Inflammatory macrophage treated with lipopolysaccharide for 1 hour (primary cell): ENCODE measurements at regions not wholly inside any gene's neighbourhood (a gene's known extent, or its start where the extent isn't known, plus 50 kb on each side); places are given as distances from the start of the nearest gene placed in this dataset.
"Not testable (repeated sequence)": the region's sequence is repeated elsewhere in the genome, so short reads cannot be mapped to it uniquely, and the experiment has no call there.

ENCODE experiments used
- DNase-seq, 2 donors: peaks; one replicate each; pipeline ENCODE4 v3.0.0-alpha.2; 2020 to 2022

DNA sequence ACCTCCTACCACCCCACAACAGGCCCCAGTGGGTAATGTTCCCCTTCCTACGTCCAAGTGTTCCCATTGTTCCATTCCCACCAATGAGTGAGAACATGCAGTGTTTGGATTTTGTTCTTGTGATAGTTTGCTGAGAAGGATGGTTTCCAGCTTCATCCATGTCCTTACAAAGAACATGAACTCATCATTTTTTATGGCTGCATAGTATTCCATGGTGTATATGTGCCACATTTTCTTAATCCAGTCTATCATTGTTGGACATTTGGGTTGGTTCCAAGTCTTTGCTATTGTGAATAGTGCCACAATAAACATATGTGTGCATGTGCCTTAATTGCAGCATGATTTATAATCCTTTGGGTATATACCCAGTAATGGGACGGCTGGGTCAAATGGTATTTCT is 81.6 kb downstream of the P2RY10 start:
- not testable (repeated sequence) for DNase-seq

DNA sequence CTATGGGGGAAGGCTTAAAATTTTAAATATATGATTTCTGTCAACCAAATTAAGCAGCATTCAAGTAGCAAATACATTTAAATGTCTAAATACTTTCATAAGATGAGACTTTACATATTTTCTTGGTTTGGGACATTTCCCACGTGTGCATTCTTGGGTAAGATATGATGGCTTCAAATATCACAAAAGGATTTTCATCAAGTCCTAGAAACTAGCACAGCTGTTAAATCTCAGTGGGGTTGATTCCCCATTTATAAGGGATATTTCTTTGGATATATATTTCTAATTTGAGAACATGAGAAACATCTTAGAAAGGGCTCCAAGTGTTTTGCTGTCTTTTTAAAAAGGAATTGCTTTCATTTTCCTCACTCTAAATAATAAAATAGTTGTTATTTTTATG is 90.2 kb downstream of the P2RY10 start:
- no peak for DNase-seq

DNA sequence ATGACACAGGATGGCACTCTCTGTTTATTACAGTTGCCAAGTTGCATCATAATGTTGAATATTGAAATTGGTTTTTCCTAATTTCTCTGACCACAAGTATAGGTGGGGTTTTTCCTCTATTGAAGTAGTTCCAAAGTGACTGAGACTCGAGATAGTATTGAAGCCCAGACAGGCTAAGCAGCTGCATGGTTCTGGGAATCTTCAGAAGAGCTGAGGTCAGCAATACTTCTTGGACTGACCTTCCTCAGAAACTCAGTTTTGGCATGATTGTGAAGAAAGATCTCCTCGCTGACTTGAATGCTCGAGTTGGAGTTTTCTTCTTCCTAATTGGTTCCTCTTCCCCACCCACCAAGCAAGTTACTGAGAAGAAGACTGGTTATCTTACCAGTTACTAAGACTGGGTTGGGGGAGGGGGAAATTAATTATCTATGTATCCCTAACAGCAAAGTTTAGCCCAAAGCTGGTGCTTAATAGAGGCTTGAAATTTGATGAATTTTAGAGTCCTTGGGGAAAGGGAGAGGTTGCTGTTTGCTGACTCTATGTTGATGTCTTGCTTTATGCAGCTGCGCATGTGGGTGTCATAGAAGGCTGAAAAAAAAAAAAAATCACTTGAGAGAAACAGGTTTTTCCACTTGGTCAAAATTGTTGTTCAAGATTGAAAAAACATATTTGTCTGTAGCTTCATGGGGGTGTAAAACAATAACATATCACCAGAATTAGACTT is 91.1 kb downstream of the P2RY10 start:
- peak; percentile 15 to 65 for DNase-seq

DNA sequence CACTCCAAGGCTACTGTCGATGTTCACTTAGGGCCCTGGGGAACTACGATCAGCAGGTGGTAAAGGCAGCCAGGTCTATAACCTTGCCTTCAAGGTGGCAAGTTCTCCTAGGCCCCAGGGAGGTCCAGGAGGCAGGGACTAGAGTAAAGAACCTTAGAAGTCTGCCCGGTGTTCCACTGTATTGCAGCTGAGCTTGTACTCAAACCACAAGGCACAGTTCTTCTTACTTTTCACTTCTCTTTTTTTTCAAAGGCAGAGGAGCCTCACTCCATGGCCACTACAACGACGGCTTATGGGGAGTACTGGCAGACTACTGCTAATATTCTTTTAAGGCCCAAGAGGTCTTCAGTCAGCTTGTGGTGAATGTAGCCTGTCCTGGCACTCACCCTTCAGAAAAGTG is 78.8 kb upstream of the GPR174 start:
- DNase-seq, result peak in 1 of 2 donors; percentile 6

- no peak for DNase-seq
Observed at GRCh38 chrX:79078114-79078513, 66.4 kb upstream of the GPR174 start.

DNA sequence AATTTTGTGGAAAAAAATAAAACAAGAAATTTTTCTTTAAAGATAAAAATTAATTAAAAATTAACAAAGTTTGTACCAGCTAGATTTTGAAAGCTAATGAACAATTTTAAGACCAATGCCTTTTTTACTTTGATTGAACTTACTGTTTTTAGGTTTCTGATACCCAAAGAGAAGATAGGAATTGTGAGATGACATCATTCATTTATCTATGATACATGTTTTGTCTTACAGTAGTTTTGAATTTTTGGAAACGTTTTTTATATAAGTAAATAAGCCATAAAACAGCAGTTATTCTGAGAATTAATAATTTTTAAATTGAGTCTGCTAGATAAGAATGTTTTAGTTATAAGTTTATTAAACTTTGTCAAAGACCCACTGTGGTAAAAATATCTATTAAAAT is 65.0 kb upstream of the GPR174 start:
- DNase-seq, result no peak

GRCh38 chrX:79080141-79080540 is 64.3 kb upstream of the GPR174 start:
- no peak for DNase-seq

DNA sequence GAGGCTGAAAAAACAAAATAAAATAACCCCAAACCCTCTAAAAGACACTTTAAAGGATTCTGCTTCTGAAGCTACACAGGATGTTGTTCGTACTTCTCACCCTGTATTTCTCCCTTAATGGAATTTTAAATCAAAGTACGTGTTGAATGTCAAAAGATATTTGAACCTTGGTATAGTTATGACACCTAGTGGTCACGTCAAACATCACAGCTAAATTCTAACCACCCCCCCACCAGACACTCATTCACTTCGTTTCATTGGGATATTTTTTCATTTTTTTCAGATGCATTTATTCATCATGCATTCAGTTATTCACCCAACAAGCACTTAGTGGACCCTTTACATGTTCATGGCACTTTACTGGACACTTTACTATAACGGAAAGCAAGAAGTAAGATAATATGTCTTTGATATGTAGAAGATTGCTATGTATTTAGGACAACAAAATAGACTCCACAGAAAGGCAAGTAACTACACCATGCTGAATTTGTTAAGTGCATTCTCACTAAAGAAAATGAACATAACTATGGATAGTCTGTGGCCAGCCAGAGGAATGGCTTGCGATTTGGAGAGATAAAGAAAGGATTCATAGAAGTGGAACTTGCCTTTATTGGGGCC is 62.5 kb upstream of the GPR174 start:
- DNase-seq, result peak; percentile 7 to 59

- DNase-seq, result no peak
Observed at GRCh38 chrX:79082899-79083298, 61.6 kb upstream of the GPR174 start.

DNA sequence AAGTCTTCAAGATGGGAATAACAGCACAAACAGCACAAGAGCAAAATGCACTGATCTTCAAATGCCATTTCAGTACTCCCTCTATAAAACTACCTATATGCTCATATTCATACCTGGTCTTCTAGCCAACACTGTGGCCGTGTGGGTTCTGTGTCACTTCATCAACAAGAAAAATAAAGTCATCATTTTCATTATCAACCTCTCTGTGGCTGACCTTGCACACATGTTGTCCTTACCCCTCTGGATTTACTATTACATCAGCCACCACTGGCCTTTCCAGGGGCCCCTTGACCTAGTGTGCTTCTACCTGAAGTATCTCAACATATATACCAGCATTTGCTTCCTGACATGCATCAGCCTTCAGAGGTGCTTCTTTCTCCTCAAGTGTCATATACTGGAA is 59.6 kb upstream of the GPR174 start:
- no peak for DNase-seq

- DNase-seq, result peak; percentile 35 to 68
Observed at GRCh38 chrX:79089896-79090584, 54.4 kb upstream of the GPR174 start.

DNA sequence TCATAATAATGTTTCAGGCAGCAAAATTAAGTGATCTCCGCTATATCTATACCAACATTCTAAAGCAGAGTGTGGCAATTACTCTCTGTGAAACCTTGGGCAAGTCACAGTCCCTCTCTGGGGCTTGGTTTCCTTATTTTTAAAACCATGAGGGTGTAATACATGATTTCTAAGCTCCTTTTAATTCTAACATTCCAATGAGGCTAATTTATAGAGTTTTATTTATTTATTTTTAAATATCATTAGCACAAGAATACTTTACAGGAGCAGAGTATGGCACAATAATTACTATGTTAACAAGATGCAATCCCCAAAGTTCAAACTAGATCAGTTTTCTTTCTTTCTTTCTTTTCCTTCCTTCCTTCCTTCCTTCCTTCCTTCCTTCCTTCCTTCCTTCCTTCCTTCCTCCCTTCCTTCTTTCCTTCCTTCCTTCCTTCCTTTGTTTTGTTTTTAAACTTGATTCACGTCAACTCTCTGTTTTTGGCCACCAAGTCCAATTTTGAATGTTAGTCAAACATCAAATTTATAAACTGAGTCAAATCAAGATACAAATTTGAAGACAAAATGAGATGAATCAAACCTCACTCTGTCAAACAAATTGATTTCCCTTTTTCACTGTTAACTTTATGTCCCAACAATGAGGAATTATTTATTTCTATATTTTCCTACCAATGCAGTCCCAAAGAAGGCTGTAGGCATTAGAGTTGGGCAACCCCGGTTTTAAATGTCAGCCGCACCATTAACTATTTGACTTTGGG is 50.2 kb upstream of the GPR174 start:
- no peak for DNase-seq
